IMR-90 (cell line): ENCODE measurements at regions not wholly inside any gene's neighbourhood (a gene's known extent, or its start where the extent isn't known, plus 50 kb on each side); places are given as distances from the start of the nearest gene placed in this dataset.

Experiments used
- ATAC-seq: fragments of 200-7000 bp; cut with Tn5 transposase; 2 replicates; pipeline ENCODE4 v1.9.1; 2020; ENCODE audit warnings: low read depth, mild to moderate bottlenecking, moderate library complexity
- BruUV-seq: library from RNA; stranded (reverse); fragments of 400-500 nt; replicated peaks from 2 replicates; lab custom pipeline; 2021; lab: Mats Ljungman, UMichigan
- CTCF ChIA-PET: fragments of 300-600 bp; formaldehyde crosslinking; extraction: SDS; loops from one replicate; lab custom pipeline; 2021; ENCODE audit warnings: antibody characterized with exemption; lab: Yijun Ruan, JAX
- POLR2A ChIA-PET: fragments of 300-600 bp; sonication (Branson Sonifier 250); formaldehyde crosslinking; loops from one replicate; lab custom pipeline; 2022; ENCODE audit warnings: antibody characterized with exemption; ENCODE audit not compliant: unreplicated experiment; lab: Charles Lee
- DNase-seq: peaks from one replicate; pipeline ENCODE4 v3.0.0; 2013
- H2AFZ ChIP-seq: replicated peaks from 2 replicates; pipeline ENCODE3; 2013; ENCODE audit warnings: low read length, mild to moderate bottlenecking; ENCODE audit not compliant: poor library complexity
- H2AK5ac ChIP-seq: 2 replicates; pipeline ENCODE4 v1.6.1; 2013; ENCODE audit warnings: low read depth, low read length, inconsistent platforms
- H2AK9ac ChIP-seq: replicated peaks from 2 replicates; pipeline ENCODE3; 2013; ENCODE audit warnings: mild to moderate bottlenecking, low read depth, low read length, moderate library complexity; ENCODE audit not compliant: poor library complexity
- H2BK120ac ChIP-seq: 2 replicates; pipeline ENCODE4 v1.6.1; 2013; ENCODE audit warnings: low read depth, low read length, inconsistent platforms
- H2BK15ac ChIP-seq: 3 replicates; pipeline ENCODE4 v1.6.1; 2013; ENCODE audit warnings: low read depth, low read length, inconsistent platforms
- H2BK20ac ChIP-seq: 2 replicates; pipeline ENCODE4 v1.6.1; 2013; ENCODE audit warnings: low read depth, mild to moderate bottlenecking, inconsistent platforms, low read length, moderate library complexity
- H2BK5ac ChIP-seq: 2 replicates; pipeline ENCODE4 v1.6.1; 2013; ENCODE audit warnings: mild to moderate bottlenecking, low read depth, low read length, inconsistent platforms; ENCODE audit not compliant: poor library complexity, severe bottlenecking
- H3K14ac ChIP-seq: replicated peaks from 2 replicates; pipeline ENCODE4 v1.6.1; 2013; ENCODE audit warnings: low read depth, low read length, inconsistent platforms
- H3K18ac ChIP-seq: 2 replicates; pipeline ENCODE4 v1.6.1; 2013; ENCODE audit warnings: low read depth, low read length, control low read depth
- H3K23ac ChIP-seq: 2 replicates; pipeline ENCODE4 v1.6.1; 2013; ENCODE audit warnings: low read depth, low read length, inconsistent platforms
- H3K27ac ChIP-seq: 2 replicates; pipeline ENCODE4 v1.5.1; 2013; ENCODE audit warnings: mild to moderate bottlenecking, control low read depth, low read length; ENCODE audit not compliant: insufficient read depth
- H3K27me3 ChIP-seq: 2 replicates; pipeline ENCODE4 v1.6.1; 2013; ENCODE audit warnings: low read length; ENCODE audit not compliant: control insufficient read depth, insufficient read depth
- H3K36me3 ChIP-seq: 2 replicates; pipeline ENCODE4 v1.6.1; 2013; ENCODE audit warnings: low read length, mixed read lengths; ENCODE audit not compliant: control insufficient read depth, insufficient read depth
- H3K4ac ChIP-seq: 2 replicates; pipeline ENCODE4 v1.6.1; 2013; ENCODE audit warnings: low read depth, low read length, inconsistent platforms
- H3K4me1 ChIP-seq: 2 replicates; pipeline ENCODE4 v1.6.1; 2013; ENCODE audit warnings: low read length, mixed read lengths; ENCODE audit not compliant: control insufficient read depth, insufficient read depth
- H3K4me2 ChIP-seq: 2 replicates; pipeline ENCODE4 v1.6.1; 2013; ENCODE audit warnings: low read depth, mild to moderate bottlenecking, control low read depth, low read length, moderate library complexity
- H3K4me3 ChIP-seq: 2 replicates; pipeline ENCODE4 v1.5.1; 2013; ENCODE audit warnings: low read depth, mild to moderate bottlenecking, control low read depth, low read length, moderate library complexity; ENCODE audit not compliant: insufficient read depth
- H3K56ac ChIP-seq: 2 replicates; pipeline ENCODE4 v1.6.1; 2013; ENCODE audit warnings: low read length, inconsistent platforms; ENCODE audit not compliant: insufficient read depth; ENCODE audit errors: extremely low read depth
- H3K79me1 ChIP-seq, 2 experiments: 2 replicates each; pipeline ENCODE4 v1.6.1; 2013; ENCODE audit warnings: low read length in 2 of 2, inconsistent platforms in 1 of 2, low read depth in 1 of 2
- H3K9ac ChIP-seq: 2 replicates; pipeline ENCODE4 v1.6.1; 2013; ENCODE audit warnings: low read depth, low read length, control low read depth
- H3K9me1 ChIP-seq: 2 replicates; pipeline ENCODE4 v1.6.1; 2013; ENCODE audit warnings: low read length, inconsistent platforms; ENCODE audit not compliant: insufficient read depth
- H3K9me3 ChIP-seq: 2 replicates; pipeline ENCODE4 v1.6.1; 2013; ENCODE audit warnings: low read length; ENCODE audit not compliant: control insufficient read depth, insufficient read depth
- H4K20me1 ChIP-seq: 2 replicates; pipeline ENCODE4 v1.6.1; 2013; ENCODE audit warnings: low read length, inconsistent platforms; ENCODE audit not compliant: insufficient read depth
- H4K5ac ChIP-seq: 2 replicates; pipeline ENCODE4 v1.6.1; 2013; ENCODE audit warnings: mild to moderate bottlenecking, low read depth, low read length, control low read depth
- H4K8ac ChIP-seq, 2 experiments: 2 replicates each; pipeline ENCODE4 v1.6.1; 2013; ENCODE audit warnings: low read depth in 2 of 2, low read length in 2 of 2, control low read depth in 1 of 2, inconsistent platforms in 1 of 2
- H4K91ac ChIP-seq: 2 replicates; pipeline ENCODE4 v1.6.1; 2013; ENCODE audit warnings: low read depth, low read length, inconsistent platforms; ENCODE audit not compliant: insufficient read depth
- BHLHE40 ChIP-seq: fragments of 150-350 bp; IDR thresholded peaks from 2 replicates; pipeline ENCODE4 v1.6.1; 2016; ENCODE audit warnings: mild to moderate bottlenecking, low read depth, low read length
- FOS ChIP-seq: fragments of 150-350 bp; IDR thresholded peaks from 2 replicates; pipeline ENCODE4 v1.6.1; 2016; ENCODE audit warnings: low read depth, low read length
- MAFK ChIP-seq: IDR thresholded peaks from 2 replicates; pipeline ENCODE4 v1.6.1; 2012; ENCODE audit warnings: low read depth, low read length, improper control_type of control experiment
- MAZ ChIP-seq: IDR thresholded peaks from 2 replicates; pipeline ENCODE4 v1.6.1; 2012; ENCODE audit warnings: low read depth, mild to moderate bottlenecking, low read length, improper control_type of control experiment, moderate library complexity, borderline replicate concordance
- NFE2L2 ChIP-seq: fragments of 150-350 bp; IDR thresholded peaks from 2 replicates; pipeline ENCODE4 v1.6.1; 2016; ENCODE audit warnings: low read depth, mild to moderate bottlenecking, low read length
- RAD21 ChIP-seq: IDR thresholded peaks from 2 replicates; pipeline ENCODE4 v1.6.1; 2012; ENCODE audit warnings: low read length, improper control_type of control experiment
- RCOR1 ChIP-seq: IDR thresholded peaks from 2 replicates; pipeline ENCODE4 v1.6.1; 2012; ENCODE audit warnings: mild to moderate bottlenecking, low read length, improper control_type of control experiment; ENCODE audit not compliant: insufficient replicate concordance
- RFX5 ChIP-seq: IDR thresholded peaks from 2 replicates; pipeline ENCODE4 v1.8.0; 2012; ENCODE audit warnings: low read depth, mild to moderate bottlenecking, low read length, moderate library complexity
- SMC3 ChIP-seq: fragments of 150-350 bp; IDR thresholded peaks from 2 replicates; pipeline ENCODE4 v1.6.1; 2016; ENCODE audit warnings: low read depth, mild to moderate bottlenecking, antibody characterized with exemption, low read length, moderate library complexity
- WGBS, 2 experiments: methylation state at CpG; one replicate each; pipeline versions ENCODE4 v1.1.5 to v1.1.7; 2013; ENCODE audit warnings: missing lambda C conversion rate in 2 of 2; ENCODE audit not compliant: insufficient read length in 1 of 2; ENCODE audit errors: extremely low coverage in 2 of 2; 5-methylcytosine and 5-hydroxymethylcytosine counted together
- dilution Hi-C: fragments of 300-500 bp; cut with HindIII; formaldehyde crosslinking; loops from one replicate; pipeline ENCODE4 v1.14.3; 2018; ENCODE audit warnings: low sequenced_read_pairs; ENCODE audit not compliant: unreplicated experiment
- in situ Hi-C: fragments of 300-500 bp; cut with MboI; formaldehyde crosslinking; loops from 3 replicates; pipeline ENCODE4 v1.14.3; 2019; ENCODE audit warnings: low sequenced_read_pairs, inconsistent platforms, mixed read lengths
- intact Hi-C: fragments of 100-400 bp; cut with micrococcal nuclease; formaldehyde crosslinking; loops from 2 replicates; pipeline ENCODE4 v1.10.0; 2022
- TF ChIP-seq, protein P1 (sequence below): conservative IDR thresholded peaks from 2 replicates; pipeline ENCODE4 v1.5.1; 2012; ENCODE audit warnings: mild to moderate bottlenecking, low read depth, low read length, improper control_type of control experiment
- TF ChIP-seq, protein P2 (sequence below): fragments of 150-350 bp; IDR thresholded peaks from 2 replicates; pipeline ENCODE4 v1.6.1; 2016; ENCODE audit warnings: low read depth, mild to moderate bottlenecking, low read length, moderate library complexity, borderline replicate concordance
- TF ChIP-seq, protein P3 (sequence below): fragments of 150-350 bp; IDR thresholded peaks from 2 replicates; pipeline ENCODE4 v1.6.1; 2017; ENCODE audit warnings: mild to moderate bottlenecking, antibody characterized with exemption, low read length, low read depth

DNA sequence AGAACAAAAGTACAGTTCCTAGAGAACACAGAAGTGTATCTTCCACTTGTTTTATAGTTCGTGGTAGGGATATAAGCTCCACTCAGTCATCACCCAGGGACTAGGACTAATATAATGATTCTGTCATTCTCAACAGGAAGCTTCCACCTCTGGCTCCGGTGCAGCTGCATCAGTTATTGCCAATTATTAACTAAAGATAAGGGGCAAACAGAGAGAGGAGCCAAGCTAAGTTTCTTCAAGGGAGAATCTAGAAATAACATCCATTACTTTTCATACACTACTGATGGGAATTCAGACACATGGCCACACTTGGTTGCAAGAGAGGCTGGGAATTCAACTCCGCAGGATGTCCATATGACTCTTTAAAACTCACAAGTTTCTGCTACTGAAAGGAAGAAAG is 917.9 kb downstream of the OLFM4 start:
- in situ Hi-C loops: no loop called here
- H3K4me1 ChIP-seq: no peaks in the 10 kb centered on the region
- H3K56ac ChIP-seq: no peak overlapping the region
- no peak for ATAC-seq
- H3K27me3 ChIP-seq: no peaks in the 10 kb centered on the region
- no peak overlapping the region for H2BK20ac ChIP-seq
- no TSS peak for BruUV-seq
- H4K91ac ChIP-seq: no peak overlapping the region
- H4K5ac ChIP-seq: no peak overlapping the region
- H3K4ac ChIP-seq: no peak overlapping the region
- H3K4me3 ChIP-seq: no peak overlapping the region
- H3K79me1 ChIP-seq: no peaks in the 10 kb centered on the region
- no peak overlapping the region for H4K8ac ChIP-seq
- H2AFZ ChIP-seq: no peak overlapping the region
- no peak overlapping the region for H3K14ac ChIP-seq
- H4K20me1 ChIP-seq: no peaks in the 10 kb centered on the region
- no peak overlapping the region for H2BK120ac ChIP-seq
- H3K9me1 ChIP-seq: no peaks in the 10 kb centered on the region
- no peak overlapping the region for H2BK15ac ChIP-seq
- no peak overlapping the region for H2AK5ac ChIP-seq
- no peak overlapping the region for H3K18ac ChIP-seq
- 0 out of 2 replicates have a peak, but pooled peaks cover 2% of the 10 kb centered on the region for H3K9me3 ChIP-seq
- no peak overlapping the region for H3K23ac ChIP-seq
- no peak overlapping the region for H3K4me2 ChIP-seq
- no peaks in the 10 kb centered on the region for H3K36me3 ChIP-seq
- H2AK9ac ChIP-seq: no peak overlapping the region
- no CpG with 5 or more reads among the region's 3 CpGs for WGBS, 2 experiments
- TF ChIP-seq MAFK (no peak), RFX5 (no peak), NFE2L2 (no peak), MAZ (no peak), SMC3 (no peak), RAD21 (no peak), RCOR1 (no peak), FOS (no peak), BHLHE40 (no peak)
- TF ChIP-seq, protein P1, sequence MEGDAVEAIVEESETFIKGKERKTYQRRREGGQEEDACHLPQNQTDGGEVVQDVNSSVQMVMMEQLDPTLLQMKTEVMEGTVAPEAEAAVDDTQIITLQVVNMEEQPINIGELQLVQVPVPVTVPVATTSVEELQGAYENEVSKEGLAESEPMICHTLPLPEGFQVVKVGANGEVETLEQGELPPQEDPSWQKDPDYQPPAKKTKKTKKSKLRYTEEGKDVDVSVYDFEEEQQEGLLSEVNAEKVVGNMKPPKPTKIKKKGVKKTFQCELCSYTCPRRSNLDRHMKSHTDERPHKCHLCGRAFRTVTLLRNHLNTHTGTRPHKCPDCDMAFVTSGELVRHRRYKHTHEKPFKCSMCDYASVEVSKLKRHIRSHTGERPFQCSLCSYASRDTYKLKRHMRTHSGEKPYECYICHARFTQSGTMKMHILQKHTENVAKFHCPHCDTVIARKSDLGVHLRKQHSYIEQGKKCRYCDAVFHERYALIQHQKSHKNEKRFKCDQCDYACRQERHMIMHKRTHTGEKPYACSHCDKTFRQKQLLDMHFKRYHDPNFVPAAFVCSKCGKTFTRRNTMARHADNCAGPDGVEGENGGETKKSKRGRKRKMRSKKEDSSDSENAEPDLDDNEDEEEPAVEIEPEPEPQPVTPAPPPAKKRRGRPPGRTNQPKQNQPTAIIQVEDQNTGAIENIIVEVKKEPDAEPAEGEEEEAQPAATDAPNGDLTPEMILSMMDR: no peak
- TF ChIP-seq, protein P2, sequence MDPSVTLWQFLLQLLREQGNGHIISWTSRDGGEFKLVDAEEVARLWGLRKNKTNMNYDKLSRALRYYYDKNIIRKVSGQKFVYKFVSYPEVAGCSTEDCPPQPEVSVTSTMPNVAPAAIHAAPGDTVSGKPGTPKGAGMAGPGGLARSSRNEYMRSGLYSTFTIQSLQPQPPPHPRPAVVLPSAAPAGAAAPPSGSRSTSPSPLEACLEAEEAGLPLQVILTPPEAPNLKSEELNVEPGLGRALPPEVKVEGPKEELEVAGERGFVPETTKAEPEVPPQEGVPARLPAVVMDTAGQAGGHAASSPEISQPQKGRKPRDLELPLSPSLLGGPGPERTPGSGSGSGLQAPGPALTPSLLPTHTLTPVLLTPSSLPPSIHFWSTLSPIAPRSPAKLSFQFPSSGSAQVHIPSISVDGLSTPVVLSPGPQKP: no peak
- TF ChIP-seq, protein P3, sequence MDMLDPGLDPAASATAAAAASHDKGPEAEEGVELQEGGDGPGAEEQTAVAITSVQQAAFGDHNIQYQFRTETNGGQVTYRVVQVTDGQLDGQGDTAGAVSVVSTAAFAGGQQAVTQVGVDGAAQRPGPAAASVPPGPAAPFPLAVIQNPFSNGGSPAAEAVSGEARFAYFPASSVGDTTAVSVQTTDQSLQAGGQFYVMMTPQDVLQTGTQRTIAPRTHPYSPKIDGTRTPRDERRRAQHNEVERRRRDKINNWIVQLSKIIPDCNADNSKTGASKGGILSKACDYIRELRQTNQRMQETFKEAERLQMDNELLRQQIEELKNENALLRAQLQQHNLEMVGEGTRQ: no peak
- ChIA-PET POLR2A (no interaction called here), CTCF (no interaction called here)
- H2BK5ac ChIP-seq: no peak overlapping the region
- intact Hi-C loops: no loop called here
- dilution Hi-C loops: no loop called here
- H3K9ac ChIP-seq: no peak overlapping the region
- no peak for DNase-seq
- no peak overlapping the region for H3K27ac ChIP-seq
